NB4 (cell line): ENCODE measurements at regions not wholly inside any gene's neighbourhood (a gene's known extent, or its start where the extent isn't known, plus 50 kb on each side); places are given as distances from the start of the nearest gene placed in this dataset.

Experiments
- CTCF ChIP-seq: IDR thresholded peaks from one replicate; pipeline ENCODE4 v1.5.1; 2012; ENCODE audit warnings: low read depth, low read length
- MAX ChIP-seq: IDR thresholded peaks from 2 replicates; pipeline ENCODE4 v1.6.1; 2011; ENCODE audit warnings: low read depth, low read length
- MYC ChIP-seq: IDR thresholded peaks from 2 replicates; pipeline ENCODE4 v1.6.1; 2011; ENCODE audit warnings: low read depth, low read length

- TF ChIP-seq CTCF (no peak), MAX (no peak), MYC (no peak)
These were observed 325.7 kb upstream of the RGMA start for GRCh38 chr15:93414576-93415231.
